ENCODE measurements at regions not wholly inside any gene's neighbourhood (a gene's known extent, or its start where the extent isn't known, plus 50 kb on each side); places are given as distances from the start of the nearest gene placed in this dataset.

DNA sequence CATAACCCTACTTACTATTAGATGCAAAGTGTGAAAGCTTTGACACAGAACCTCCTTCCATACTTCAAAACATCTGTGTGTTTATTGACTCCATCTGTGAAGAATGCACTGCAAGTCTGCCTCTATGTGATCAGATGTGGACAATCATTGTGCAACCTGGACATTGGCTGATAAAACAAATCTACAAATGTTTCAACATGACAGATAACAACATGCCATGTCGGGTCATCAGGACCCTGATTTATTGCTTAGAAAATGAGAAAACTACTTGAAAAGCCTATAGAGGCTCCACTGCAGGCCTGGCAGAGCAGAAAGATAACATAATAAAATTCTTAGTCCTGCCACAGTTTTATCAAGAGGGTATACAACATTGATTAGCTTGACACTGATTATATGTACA, 1286.4 kb downstream of the GRIK2 start:
- DNase-seq, result no peak

DNA sequence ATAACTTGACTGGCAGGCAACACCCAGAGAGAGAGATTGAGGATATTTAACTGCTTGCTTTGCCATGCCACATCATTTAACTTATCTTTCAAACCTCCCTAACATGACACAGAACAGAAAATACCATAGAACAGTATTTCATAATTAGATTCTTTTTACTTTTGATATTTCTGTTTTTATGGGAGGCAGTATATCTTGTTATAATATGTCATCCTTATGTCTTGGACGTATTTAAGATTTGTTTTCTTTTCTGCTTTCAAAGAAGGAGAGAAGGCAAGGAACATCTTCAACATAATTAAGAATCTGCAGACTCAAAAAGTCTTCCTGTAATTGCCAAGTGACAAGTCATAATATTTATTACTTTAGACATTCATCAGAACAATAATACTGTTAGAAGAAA, 1283.7 kb downstream of the GRIK2 start:
- no peak for DNase-seq

- no peak for DNase-seq
These were observed 1277.2 kb downstream of the GRIK2 start for GRCh38 chr6:102670735-102671134.

- DNase-seq, result no peak
These were observed 1269.3 kb downstream of the GRIK2 start for GRCh38 chr6:102662851-102663250.

DNA sequence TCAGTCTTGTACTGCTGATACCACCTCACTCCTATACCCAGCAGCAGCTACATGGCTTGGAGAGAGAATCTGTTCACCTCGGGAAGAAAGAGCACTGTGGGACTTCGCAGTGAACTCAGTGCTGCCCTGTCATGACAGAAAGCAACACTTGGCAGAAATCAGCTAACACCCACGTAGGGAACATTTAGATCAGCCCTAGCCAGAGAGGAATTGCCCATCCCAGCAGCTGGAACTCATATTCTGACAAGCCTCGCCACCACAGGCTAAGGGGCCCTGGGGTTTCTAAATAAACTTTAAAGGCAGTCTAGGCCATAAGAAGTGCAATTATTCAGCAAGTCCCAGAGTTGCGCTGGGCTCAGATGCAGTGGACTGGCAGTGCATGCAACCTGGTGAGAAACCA, 1266.8 kb downstream of the GRIK2 start:
- DNase-seq, result no peak

DNA sequence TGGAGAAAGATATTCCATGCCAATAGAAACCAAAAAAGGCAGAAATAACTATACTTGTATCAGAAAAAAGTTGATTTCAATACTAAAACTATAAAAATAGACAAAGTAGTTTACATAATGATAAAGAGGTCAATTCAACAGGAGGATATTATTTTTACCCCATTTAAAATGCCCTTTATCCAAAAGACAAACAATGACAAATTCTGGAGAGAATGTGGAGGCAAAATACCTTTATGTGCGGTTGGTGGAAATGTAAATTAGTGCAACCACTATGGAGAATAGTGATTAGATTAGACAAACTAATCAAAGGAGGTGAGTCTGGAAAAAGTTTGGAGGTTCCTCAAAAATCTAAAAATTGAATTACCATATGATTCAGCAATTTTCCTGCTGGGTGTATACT, 1262.3 kb downstream of the GRIK2 start:
- no peak for DNase-seq

DNA sequence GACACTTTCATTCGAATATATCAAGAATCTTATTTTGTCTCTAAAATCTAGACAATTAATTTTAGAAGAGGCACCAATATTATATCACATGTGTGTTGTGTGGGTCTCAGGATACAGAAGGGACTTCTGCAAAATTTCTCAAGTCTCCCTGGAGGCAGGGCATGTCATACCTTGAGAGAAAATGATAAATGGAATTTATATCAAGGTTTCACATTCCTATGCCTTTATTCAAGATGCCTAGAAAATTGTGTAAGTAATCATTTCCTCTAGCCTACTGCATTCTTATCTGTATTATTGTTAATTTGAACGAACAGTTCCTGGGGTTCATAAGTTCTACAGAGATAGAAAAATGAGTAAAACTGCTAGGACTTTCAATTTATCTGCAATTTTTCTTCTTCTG, 1247.9 kb downstream of the GRIK2 start:
- no peak for DNase-seq

DNA sequence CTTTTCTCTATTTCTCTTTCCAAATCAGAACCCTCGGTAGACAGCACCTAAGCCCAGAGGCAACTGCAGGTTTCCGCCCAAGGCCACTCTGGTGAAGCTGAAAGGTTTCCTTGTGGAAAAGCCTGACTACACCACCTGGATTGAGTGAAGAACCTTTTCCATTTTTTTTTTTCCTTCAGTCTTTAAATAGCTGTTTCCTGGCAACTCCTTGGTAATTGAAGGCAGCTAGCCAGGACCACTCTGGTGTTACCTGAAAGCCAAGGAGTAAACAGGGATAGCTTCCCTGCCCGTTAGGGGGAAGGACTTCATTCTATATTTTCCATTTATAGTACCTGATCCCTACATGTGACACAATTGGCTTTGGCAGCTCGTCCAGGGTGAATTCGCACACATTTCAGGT, 1238.4 kb downstream of the GRIK2 start:
- no peak for DNase-seq

DNA sequence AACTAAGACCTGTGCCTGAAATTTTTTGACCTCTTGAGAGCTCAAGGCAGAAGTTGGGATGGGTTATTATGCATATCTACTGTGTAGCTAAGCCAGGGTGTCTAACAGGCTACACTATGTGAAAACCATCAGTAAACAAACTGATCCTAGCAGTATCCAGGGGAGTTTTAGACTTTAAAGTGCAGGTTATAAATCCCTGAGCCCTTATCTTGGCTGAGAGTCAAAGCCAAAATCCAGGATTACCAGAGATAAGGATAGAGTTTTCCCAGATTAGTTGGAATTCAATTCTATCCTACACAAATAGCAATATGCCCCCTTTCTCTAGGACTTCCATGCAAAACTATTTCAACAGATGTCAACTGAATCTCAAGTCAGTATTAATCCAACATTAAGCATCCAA, 1229.7 kb downstream of the GRIK2 start:
- DNase-seq, result no peak

DNA sequence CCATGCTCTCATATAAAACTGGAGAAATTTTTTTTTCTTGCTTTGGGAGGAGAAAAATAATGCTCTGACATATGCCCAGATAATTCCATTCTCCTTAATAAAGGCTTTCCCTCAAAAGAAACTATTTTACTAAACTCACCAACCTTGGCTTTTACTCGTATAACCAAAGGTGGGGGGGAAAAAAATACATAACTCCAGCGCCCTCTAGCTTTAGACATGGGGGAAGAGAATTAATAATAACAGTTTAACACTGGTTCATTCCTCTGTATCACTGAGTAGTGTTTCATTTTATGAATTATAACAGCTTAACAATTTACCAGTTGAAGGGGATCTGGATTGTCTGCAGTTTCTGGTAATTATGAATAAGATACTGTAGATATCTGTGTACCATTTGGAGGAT, 1226.1 kb downstream of the GRIK2 start:
- DNase-seq, result no peak

- DNase-seq, result no peak
These were observed 1189.1 kb downstream of the GRIK2 start for GRCh38 chr6:102582569-102582968.

GRCh38 chr6:102581378-102582124, 1188.0 kb downstream of the GRIK2 start:
- no peak for DNase-seq

DNA sequence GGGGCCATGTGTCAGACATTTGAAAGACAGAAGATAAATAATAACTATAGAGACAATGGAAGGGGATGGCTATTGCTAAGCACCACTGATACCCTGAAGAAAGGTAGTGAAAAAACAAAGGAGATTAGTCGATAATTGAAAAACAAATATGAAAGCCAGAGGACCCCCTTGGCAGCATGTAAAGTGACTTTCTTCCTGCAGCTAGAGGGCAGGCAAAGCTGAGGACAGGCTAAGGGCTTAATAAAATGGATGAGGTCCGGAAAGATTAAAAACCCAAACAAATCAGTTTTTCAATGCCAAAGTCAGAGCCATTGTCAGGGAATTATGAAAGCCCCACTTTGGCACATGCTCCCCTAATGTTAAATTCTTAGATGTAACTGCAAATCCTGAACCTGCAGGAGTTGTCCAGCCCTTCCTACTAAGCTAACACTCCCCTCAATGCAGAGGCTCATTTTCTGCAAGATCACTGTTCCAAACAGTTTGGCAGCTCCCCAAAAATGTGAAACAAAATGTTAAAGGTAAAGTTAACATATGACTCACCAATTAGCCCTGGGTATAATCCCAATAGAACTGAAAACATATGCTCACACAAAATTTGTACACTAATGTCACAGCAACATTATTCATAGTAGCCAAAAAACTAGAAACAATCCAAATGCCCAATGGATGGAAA, 1177.9 kb downstream of the GRIK2 start:
- DNase-seq, result no peak

- no peak for DNase-seq
These were observed 1169.2 kb downstream of the GRIK2 start for GRCh38 chr6:102562713-102563112.

- no peak for DNase-seq
These were observed 1159.7 kb downstream of the GRIK2 start for GRCh38 chr6:102553214-102553613.

GRCh38 chr6:102549221-102549874, 1155.8 kb downstream of the GRIK2 start:
- DNase-seq, result no peak

DNA sequence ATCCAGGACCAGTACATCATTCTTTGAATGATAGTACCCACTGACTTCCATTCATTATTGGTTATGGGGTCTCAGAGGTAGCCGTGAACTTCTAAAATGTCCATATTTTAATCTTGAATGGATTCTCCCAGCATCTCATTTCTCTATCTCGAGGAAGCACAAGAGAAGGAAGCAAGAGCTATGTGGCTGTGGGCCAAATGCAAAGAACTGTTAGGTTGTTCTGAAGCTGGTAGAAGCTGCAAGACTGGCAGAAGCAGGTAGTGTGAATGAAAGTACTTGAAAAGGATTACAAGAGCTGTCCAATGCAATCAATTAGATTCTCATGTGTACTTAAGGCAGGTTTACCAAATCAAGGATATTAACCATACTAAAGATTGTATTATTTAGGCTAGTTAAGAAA, 1131.8 kb downstream of the GRIK2 start:
- no peak for DNase-seq

DNA sequence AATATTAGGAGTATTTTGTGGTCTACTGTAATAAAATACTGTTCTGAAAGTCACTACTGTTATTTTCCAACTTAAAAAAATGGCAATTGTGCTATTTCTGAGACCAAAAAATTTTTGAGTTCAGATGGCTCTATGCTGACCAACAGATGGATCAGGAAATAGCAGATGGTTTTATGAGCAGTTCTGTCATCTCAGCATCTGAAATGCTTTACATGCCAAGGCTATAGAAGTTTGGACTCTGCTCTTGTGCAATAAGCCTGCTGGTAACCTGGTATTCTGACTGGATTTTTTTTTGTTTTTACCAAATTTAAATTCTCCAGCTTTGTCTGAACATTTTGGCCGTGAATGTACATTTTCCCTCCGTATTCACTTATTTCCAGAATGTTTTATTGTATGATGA, 1127.5 kb downstream of the GRIK2 start:
- no peak for DNase-seq

GRCh38 chr6:102517506-102517905, 1124.0 kb downstream of the GRIK2 start:
- DNase-seq, result no peak

- no peak for DNase-seq
These were observed 1108.1 kb downstream of the GRIK2 start for GRCh38 chr6:102501615-102502014.

GRCh38 chr6:102494808-102495207, 1101.3 kb downstream of the GRIK2 start:
- DNase-seq, result no peak

DNA sequence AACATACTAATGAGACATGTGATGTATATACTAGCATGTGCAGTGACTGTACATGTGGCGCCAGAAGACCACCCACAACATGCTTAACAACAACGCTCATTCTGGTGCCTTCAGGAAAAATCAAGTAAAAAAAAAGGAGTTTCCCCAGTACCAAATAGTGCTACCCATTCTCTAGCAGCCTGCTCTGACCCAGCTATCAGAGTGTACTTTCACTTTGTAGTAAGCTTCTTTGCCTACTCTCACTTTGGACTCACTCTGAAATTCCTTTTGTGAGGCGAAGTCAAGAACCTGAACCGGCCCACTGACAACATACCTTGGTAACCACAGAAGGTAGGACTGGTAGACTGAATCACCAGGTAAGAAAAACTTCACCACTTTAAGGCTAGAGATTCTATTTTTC, 1100.0 kb downstream of the GRIK2 start:
- no peak for DNase-seq

DNA sequence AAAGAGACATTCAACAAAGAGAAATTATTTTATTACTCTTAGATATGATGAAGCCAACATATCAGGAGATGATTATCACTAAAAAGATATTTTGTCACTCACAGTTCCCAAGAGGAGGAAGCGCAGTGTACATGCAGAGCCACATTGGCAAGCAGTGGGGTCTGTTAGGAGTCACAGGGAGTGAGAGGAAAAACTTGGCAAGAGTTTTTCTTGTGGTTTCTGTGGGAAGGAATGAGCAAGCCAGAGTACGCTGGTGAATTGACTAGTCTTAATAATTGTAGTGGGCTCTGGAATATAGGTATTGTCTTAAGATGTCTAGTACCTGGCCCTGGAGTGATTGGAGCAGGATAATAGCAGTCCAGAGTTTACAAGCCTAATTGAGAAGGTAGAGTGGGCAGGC, 1095.2 kb downstream of the GRIK2 start:
- DNase-seq, result no peak

GRCh38 chr6:102485480-102485879, 1092.0 kb downstream of the GRIK2 start:
- DNase-seq, result no peak

Data from activated naive CD4-positive, alpha-beta T cell (primary cell).